ENCODE measurements at regions not wholly inside any gene's neighbourhood (a gene's known extent, or its start where the extent isn't known, plus 50 kb on each side); places are given as distances from the start of the nearest gene placed in this dataset.
"Not testable (repeated sequence)": the region's sequence is repeated elsewhere in the genome, so short reads cannot be mapped to it uniquely, and the experiment has no call there.

- H2BK5ac ChIP-seq (ENCODE audit: low read depth, low read length, poor library complexity, severe bottlenecking); H2BK12ac ChIP-seq (ENCODE audit: low read length in 2 of 2); H3K9me3 ChIP-seq (ENCODE audit: control insufficient read depth, low read length); H3K4me3 ChIP-seq (ENCODE audit: insufficient read depth in 1 of 2, low read depth in 1 of 2, low read length in 2 of 2); H3K79me1 ChIP-seq (replicated peaks; ENCODE audit: low read length, poor library complexity, severe bottlenecking); H3K23ac ChIP-seq (ENCODE audit: low read length in 2 of 2); H3K27me3 ChIP-seq (ENCODE audit: control insufficient read depth in 1 of 2, insufficient read depth in 1 of 2, low read length in 2 of 2); H3K4me1 ChIP-seq (ENCODE audit: control insufficient read depth, insufficient read depth, low read depth, low read length); H2AFZ ChIP-seq (ENCODE audit: low read depth, low read length); H4K8ac ChIP-seq (ENCODE audit: low read length); H4K91ac ChIP-seq (ENCODE audit: low read length); H2AK5ac ChIP-seq (ENCODE audit: low read length, severe bottlenecking); H3K14ac ChIP-seq (ENCODE audit: low read length in 2 of 2); H2BK120ac ChIP-seq (ENCODE audit: low read depth, low read length); H3K36me3 ChIP-seq (ENCODE audit: control insufficient read depth in 1 of 2, insufficient read depth in 2 of 2, low read depth in 1 of 2, low read length in 2 of 2); H2BK15ac ChIP-seq (ENCODE audit: low read depth, poor library complexity, severe bottlenecking); H3K9ac ChIP-seq (ENCODE audit: low read length); DNase-seq; H3K4me2 ChIP-seq (ENCODE audit: low read length, poor library complexity, severe bottlenecking); H3K4ac ChIP-seq (ENCODE audit: low read depth in 1 of 2, low read length in 2 of 2); H3K27ac ChIP-seq (ENCODE audit: low read length, poor library complexity, severe bottlenecking); H3K18ac ChIP-seq (ENCODE audit: low read depth in 1 of 2, low read length in 2 of 2): not testable (repeated sequence)
- 90% methylated on average over 12 of the region's 13 CpGs for WGBS
These were observed 130.5 kb downstream of the FAM161A start for GRCh38 chr2:61723364-61723763.

- Histone ChIP-seq H3K27me3 (ENCODE audit: control insufficient read depth in 1 of 2, insufficient read depth in 1 of 2, low read length in 2 of 2) (no peaks in the 10 kb centered on the region), H4K91ac (ENCODE audit: low read length) (no peak overlapping the region), H3K27ac (ENCODE audit: low read length, poor library complexity, severe bottlenecking) (no peak overlapping the region), H3K4me2 (ENCODE audit: low read length, poor library complexity, severe bottlenecking) (no peak overlapping the region), H3K4me3 (ENCODE audit: insufficient read depth in 1 of 2, low read depth in 1 of 2, low read length in 2 of 2) (no peak overlapping the region), H3K23ac (ENCODE audit: low read length in 2 of 2) (no peak overlapping the region), H2BK15ac (ENCODE audit: low read depth, poor library complexity, severe bottlenecking) (no peak overlapping the region), H3K14ac (ENCODE audit: low read length in 2 of 2) (no peak overlapping the region), H3K9me3 (ENCODE audit: control insufficient read depth, low read length) (peaks cover 6% of the 10 kb centered on the region), H2AFZ (ENCODE audit: low read depth, low read length) (no peak overlapping the region), H2AK5ac (ENCODE audit: low read length, severe bottlenecking) (no peak overlapping the region), H3K4ac (ENCODE audit: low read depth in 1 of 2, low read length in 2 of 2) (no peak overlapping the region), H4K8ac (ENCODE audit: low read length) (no peak overlapping the region), H2BK12ac (ENCODE audit: low read length in 2 of 2) (no peak overlapping the region), H2BK5ac (ENCODE audit: low read depth, low read length, poor library complexity, severe bottlenecking) (no peak overlapping the region), H3K79me1 (replicated peaks; ENCODE audit: low read length, poor library complexity, severe bottlenecking) (no peaks in the 10 kb centered on the region), H3K18ac (ENCODE audit: low read depth in 1 of 2, low read length in 2 of 2) (no peak overlapping the region), H3K36me3 (ENCODE audit: control insufficient read depth in 1 of 2, insufficient read depth in 2 of 2, low read depth in 1 of 2, low read length in 2 of 2) (no peaks in the 10 kb centered on the region), H3K9ac (ENCODE audit: low read length) (no peak overlapping the region), H2BK120ac (ENCODE audit: low read depth, low read length) (no peak overlapping the region), H3K4me1 (ENCODE audit: control insufficient read depth, insufficient read depth, low read depth, low read length) (no peaks in the 10 kb centered on the region)
- WGBS, result 76% methylated on average over 5 of the region's 8 CpGs
- no peak for DNase-seq
These were observed 131.1 kb downstream of the FAM161A start for GRCh38 chr2:61722800-61723199.

- H4K91ac ChIP-seq (ENCODE audit: low read length), result no peak overlapping the region
- H3K4ac ChIP-seq (ENCODE audit: low read depth in 1 of 2, low read length in 2 of 2), result no peak overlapping the region
- H2BK120ac ChIP-seq (ENCODE audit: low read depth, low read length), result no peak overlapping the region
- H3K23ac ChIP-seq (ENCODE audit: low read length in 2 of 2), result no peak overlapping the region
- H2BK5ac ChIP-seq (ENCODE audit: low read depth, low read length, poor library complexity, severe bottlenecking), result no peak overlapping the region
- H3K79me1 ChIP-seq (replicated peaks; ENCODE audit: low read length, poor library complexity, severe bottlenecking), result no peaks in the 10 kb centered on the region
- H3K36me3 ChIP-seq (ENCODE audit: control insufficient read depth in 1 of 2, insufficient read depth in 2 of 2, low read depth in 1 of 2, low read length in 2 of 2), result no peaks in the 10 kb centered on the region
- H3K4me2 ChIP-seq (ENCODE audit: low read length, poor library complexity, severe bottlenecking), result no peak overlapping the region
- WGBS, result 100% methylated on average over 1 of the region's 1 CpG
- H3K27me3 ChIP-seq (ENCODE audit: control insufficient read depth in 1 of 2, insufficient read depth in 1 of 2, low read length in 2 of 2), result no peaks in the 10 kb centered on the region
- peaks cover 6% of the 10 kb centered on the region for H3K9me3 ChIP-seq (ENCODE audit: control insufficient read depth, low read length)
- no peak overlapping the region for H2BK12ac ChIP-seq (ENCODE audit: low read length in 2 of 2)
- H3K4me1 ChIP-seq (ENCODE audit: control insufficient read depth, insufficient read depth, low read depth, low read length), result no peaks in the 10 kb centered on the region
- no peak overlapping the region for H3K14ac ChIP-seq (ENCODE audit: low read length in 2 of 2)
- H2AK5ac ChIP-seq (ENCODE audit: low read length, severe bottlenecking), result no peak overlapping the region
- no peak overlapping the region for H3K9ac ChIP-seq (ENCODE audit: low read length)
- H3K27ac ChIP-seq (ENCODE audit: low read length, poor library complexity, severe bottlenecking), result no peak overlapping the region
- no peak overlapping the region for H4K8ac ChIP-seq (ENCODE audit: low read length)
- no peak overlapping the region for H2BK15ac ChIP-seq (ENCODE audit: low read depth, poor library complexity, severe bottlenecking)
- H3K4me3 ChIP-seq (ENCODE audit: insufficient read depth in 1 of 2, low read depth in 1 of 2, low read length in 2 of 2), result no peak overlapping the region
- H2AFZ ChIP-seq (ENCODE audit: low read depth, low read length), result no peak overlapping the region
- no peak overlapping the region for H3K18ac ChIP-seq (ENCODE audit: low read depth in 1 of 2, low read length in 2 of 2)
- no peak for DNase-seq
These were observed 131.5 kb downstream of the FAM161A start for GRCh38 chr2:61722318-61722717.

- Histone ChIP-seq H2AK5ac (ENCODE audit: low read length, severe bottlenecking) (no peak overlapping the region), H3K4me3 (ENCODE audit: insufficient read depth in 1 of 2, low read depth in 1 of 2, low read length in 2 of 2) (no peak overlapping the region)
These were observed 132.5 kb downstream of the FAM161A start for GRCh38 chr2:61721382-61721781.

More at GRCh38 chr2:61721382-61721781, 132.5 kb downstream of the FAM161A start:
- WGBS, result 95% methylated on average over 2 of the region's 2 CpGs
- Histone ChIP-seq H3K27me3 (ENCODE audit: control insufficient read depth in 1 of 2, insufficient read depth in 1 of 2, low read length in 2 of 2) (no peaks in the 10 kb centered on the region), H3K14ac (ENCODE audit: low read length in 2 of 2) (no peak overlapping the region), H2BK15ac (ENCODE audit: low read depth, poor library complexity, severe bottlenecking) (no peak overlapping the region), H2AFZ (ENCODE audit: low read depth, low read length) (no peak overlapping the region), H3K4me1 (ENCODE audit: control insufficient read depth, insufficient read depth, low read depth, low read length) (no peaks in the 10 kb centered on the region), H3K9me3 (ENCODE audit: control insufficient read depth, low read length) (no peaks in the 10 kb centered on the region), H3K9ac (ENCODE audit: low read length) (no peak overlapping the region), H3K27ac (ENCODE audit: low read length, poor library complexity, severe bottlenecking) (no peak overlapping the region), H3K36me3 (ENCODE audit: control insufficient read depth in 1 of 2, insufficient read depth in 2 of 2, low read depth in 1 of 2, low read length in 2 of 2) (no peaks in the 10 kb centered on the region), H3K18ac (ENCODE audit: low read depth in 1 of 2, low read length in 2 of 2) (no peak overlapping the region), H4K91ac (ENCODE audit: low read length) (no peak overlapping the region), H3K79me1 (replicated peaks; ENCODE audit: low read length, poor library complexity, severe bottlenecking) (no peaks in the 10 kb centered on the region), H4K8ac (ENCODE audit: low read length) (no peak overlapping the region), H3K4me2 (ENCODE audit: low read length, poor library complexity, severe bottlenecking) (no peak overlapping the region), H3K23ac (ENCODE audit: low read length in 2 of 2) (no peak overlapping the region), H2BK12ac (ENCODE audit: low read length in 2 of 2) (no peak overlapping the region), H2BK120ac (ENCODE audit: low read depth, low read length) (no peak overlapping the region), H2BK5ac (ENCODE audit: low read depth, low read length, poor library complexity, severe bottlenecking) (no peak overlapping the region), H3K4ac (ENCODE audit: low read depth in 1 of 2, low read length in 2 of 2) (no peak overlapping the region)
- DNase-seq, result no peak

All from mesenchymal stem cell (in vitro differentiated cells and primary cell).